Loucy (cell line): ENCODE measurements at regions not wholly inside any gene's neighbourhood (a gene's known extent, or its start where the extent isn't known, plus 50 kb on each side); places are given as distances from the start of the nearest gene placed in this dataset.

Experiments
- H2AFZ ChIP-seq: fragments of 200-600 bp; sonication (generic); 2 replicates; pipeline ENCODE4 v1.6.0; 2016; ENCODE audit warnings: antibody characterized with exemption, mild to moderate bottlenecking, low read length, moderate library complexity
- H3F3A ChIP-seq: fragments of 200-600 bp; 2 replicates; pipeline ENCODE4 v1.6.0; 2016; ENCODE audit warnings: antibody characterized with exemption, low read depth, mild to moderate bottlenecking
- H3K27me3 ChIP-seq: fragments of 200-600 bp; sonication (generic); 2 replicates; pipeline ENCODE4 v1.6.1; 2014; ENCODE audit warnings: low read length, mild to moderate bottlenecking; ENCODE audit not compliant: insufficient read depth, poor library complexity, severe bottlenecking
- H3K36me3 ChIP-seq: fragments of 200-600 bp; sonication (generic); 2 replicates; pipeline ENCODE4 v1.6.1; 2016; ENCODE audit warnings: low read length; ENCODE audit not compliant: insufficient read depth
- H3K4me1 ChIP-seq: fragments of 200-600 bp; sonication (generic); 2 replicates; pipeline ENCODE4 v1.5.1; 2014; ENCODE audit warnings: low read length, mild to moderate bottlenecking; ENCODE audit not compliant: insufficient read depth, poor library complexity, severe bottlenecking
- H3K4me2 ChIP-seq: fragments of 200-600 bp; sonication (generic); 2 replicates; pipeline ENCODE4 v1.6.0; 2014; ENCODE audit warnings: antibody characterized with exemption, low read length, low read depth, mild to moderate bottlenecking; ENCODE audit not compliant: poor library complexity, severe bottlenecking
- H3K4me3 ChIP-seq: fragments of 200-600 bp; sonication (generic); 2 replicates; pipeline ENCODE4 v1.5.1; 2014; ENCODE audit warnings: low read length, mild to moderate bottlenecking, mixed read lengths; ENCODE audit not compliant: poor library complexity, severe bottlenecking
- H3K79me2 ChIP-seq: fragments of 200-600 bp; sonication (generic); 2 replicates; pipeline ENCODE4 v1.6.1; 2014; ENCODE audit warnings: low read length; ENCODE audit not compliant: insufficient read depth
- H3K9ac ChIP-seq: fragments of 200-600 bp; sonication (generic); 2 replicates; pipeline ENCODE4 v1.6.0; 2014; ENCODE audit warnings: mild to moderate bottlenecking, low read depth, low read length, moderate library complexity; ENCODE audit not compliant: poor library complexity, severe bottlenecking
- H3K9me2 ChIP-seq: fragments of 200-600 bp; sonication (generic); replicated peaks from 2 replicates; pipeline ENCODE4 v1.6.1; 2016; ENCODE audit warnings: low read depth, low read length, mixed read lengths
- H3K9me3 ChIP-seq: fragments of 200-600 bp; sonication (generic); 2 replicates; pipeline ENCODE4 v1.6.1; 2014; ENCODE audit warnings: mild to moderate bottlenecking, antibody characterized with exemption, low read length, low read depth; ENCODE audit not compliant: insufficient read depth
- H4K20me1 ChIP-seq: fragments of 200-600 bp; sonication (generic); 2 replicates; pipeline ENCODE4 v1.6.0; 2014; ENCODE audit warnings: antibody characterized with exemption, low read length, mild to moderate bottlenecking; ENCODE audit not compliant: insufficient read depth, poor library complexity, severe bottlenecking
- EZH2phosphoT487 ChIP-seq: fragments of 200-600 bp; IDR thresholded peaks from 2 replicates; pipeline ENCODE4 v1.6.1; 2018; ENCODE audit warnings: antibody characterized with exemption, mild to moderate bottlenecking, moderate library complexity, borderline replicate concordance
- TF ChIP-seq, protein P1 (sequence below): fragments of 200-600 bp; sonication (generic); conservative IDR thresholded peaks from 2 replicates; pipeline ENCODE4 v1.5.1; 2014; ENCODE audit warnings: mild to moderate bottlenecking, antibody characterized with exemption, low read length

DNA sequence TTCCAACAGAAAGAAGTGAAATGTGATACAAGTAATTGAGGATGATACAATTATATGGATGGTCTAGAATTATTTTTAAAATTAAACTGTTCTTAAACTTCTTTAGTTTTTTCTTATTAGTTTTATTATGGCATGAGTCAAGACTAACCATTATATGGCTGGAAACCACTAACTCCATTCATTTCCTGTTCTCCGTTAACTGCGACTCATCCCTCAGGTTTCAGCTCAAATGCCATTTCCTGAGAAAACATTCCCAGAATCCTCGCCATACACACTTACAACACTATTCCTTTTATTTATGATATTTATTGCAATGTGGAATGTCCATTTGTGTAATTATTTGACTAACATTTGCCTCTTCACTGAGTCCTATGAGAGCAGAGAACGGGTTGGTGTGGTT lies 394.1 kb downstream of the SOX2 start:
- no peaks in the 10 kb centered on the region for H3K9me2 ChIP-seq
- H3K4me1 ChIP-seq, result no peaks in the 10 kb centered on the region
- H2AFZ ChIP-seq, result no peak overlapping the region
- H3K79me2 ChIP-seq, result no peaks in the 10 kb centered on the region
- H3K4me3 ChIP-seq, result no peak overlapping the region
- no peaks in the 10 kb centered on the region for H3K9me3 ChIP-seq
- H3K4me2 ChIP-seq, result no peak overlapping the region
- H3K9ac ChIP-seq, result no peak overlapping the region
- no peaks in the 10 kb centered on the region for H3F3A ChIP-seq
- TF ChIP-seq, protein P1, sequence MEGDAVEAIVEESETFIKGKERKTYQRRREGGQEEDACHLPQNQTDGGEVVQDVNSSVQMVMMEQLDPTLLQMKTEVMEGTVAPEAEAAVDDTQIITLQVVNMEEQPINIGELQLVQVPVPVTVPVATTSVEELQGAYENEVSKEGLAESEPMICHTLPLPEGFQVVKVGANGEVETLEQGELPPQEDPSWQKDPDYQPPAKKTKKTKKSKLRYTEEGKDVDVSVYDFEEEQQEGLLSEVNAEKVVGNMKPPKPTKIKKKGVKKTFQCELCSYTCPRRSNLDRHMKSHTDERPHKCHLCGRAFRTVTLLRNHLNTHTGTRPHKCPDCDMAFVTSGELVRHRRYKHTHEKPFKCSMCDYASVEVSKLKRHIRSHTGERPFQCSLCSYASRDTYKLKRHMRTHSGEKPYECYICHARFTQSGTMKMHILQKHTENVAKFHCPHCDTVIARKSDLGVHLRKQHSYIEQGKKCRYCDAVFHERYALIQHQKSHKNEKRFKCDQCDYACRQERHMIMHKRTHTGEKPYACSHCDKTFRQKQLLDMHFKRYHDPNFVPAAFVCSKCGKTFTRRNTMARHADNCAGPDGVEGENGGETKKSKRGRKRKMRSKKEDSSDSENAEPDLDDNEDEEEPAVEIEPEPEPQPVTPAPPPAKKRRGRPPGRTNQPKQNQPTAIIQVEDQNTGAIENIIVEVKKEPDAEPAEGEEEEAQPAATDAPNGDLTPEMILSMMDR, result no peak
- H3K36me3 ChIP-seq, result no peaks in the 10 kb centered on the region
- H4K20me1 ChIP-seq, result no peaks in the 10 kb centered on the region
- no peaks in the 10 kb centered on the region for H3K27me3 ChIP-seq

DNA sequence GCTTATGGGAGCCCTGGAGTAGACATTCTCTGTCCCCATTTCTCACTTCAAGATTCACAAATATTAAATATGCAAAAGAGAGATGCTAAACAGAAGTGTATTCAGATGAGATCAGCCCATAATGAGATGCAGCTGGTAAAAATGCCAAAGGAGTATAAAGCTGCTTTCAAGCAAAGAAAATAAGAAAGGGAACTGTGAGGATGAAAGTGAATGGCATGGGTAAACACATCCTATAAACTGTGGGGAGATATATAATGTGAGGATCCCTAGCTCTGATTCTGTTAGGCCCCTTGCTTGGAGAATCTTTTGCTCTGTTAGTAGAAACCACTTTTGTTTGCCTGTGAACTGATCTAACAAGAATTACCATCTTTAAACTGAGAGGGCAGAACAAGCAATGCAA lies 396.6 kb downstream of the SOX2 start:
- no peaks in the 10 kb centered on the region for H3F3A ChIP-seq
- H3K9me3 ChIP-seq, result no peaks in the 10 kb centered on the region
- no peaks in the 10 kb centered on the region for H3K9me2 ChIP-seq
- no peaks in the 10 kb centered on the region for H3K36me3 ChIP-seq
- H3K4me1 ChIP-seq, result no peaks in the 10 kb centered on the region
- no peak overlapping the region for H2AFZ ChIP-seq
- H3K4me2 ChIP-seq, result no peak overlapping the region
- H3K4me3 ChIP-seq, result no peak overlapping the region
- H3K27me3 ChIP-seq, result no peaks in the 10 kb centered on the region
- H4K20me1 ChIP-seq, result no peaks in the 10 kb centered on the region
- H3K79me2 ChIP-seq, result no peaks in the 10 kb centered on the region
- TF ChIP-seq EZH2phosphoT487, result no peak
- TF ChIP-seq, protein P1, result no peak
- no peak overlapping the region for H3K9ac ChIP-seq

DNA sequence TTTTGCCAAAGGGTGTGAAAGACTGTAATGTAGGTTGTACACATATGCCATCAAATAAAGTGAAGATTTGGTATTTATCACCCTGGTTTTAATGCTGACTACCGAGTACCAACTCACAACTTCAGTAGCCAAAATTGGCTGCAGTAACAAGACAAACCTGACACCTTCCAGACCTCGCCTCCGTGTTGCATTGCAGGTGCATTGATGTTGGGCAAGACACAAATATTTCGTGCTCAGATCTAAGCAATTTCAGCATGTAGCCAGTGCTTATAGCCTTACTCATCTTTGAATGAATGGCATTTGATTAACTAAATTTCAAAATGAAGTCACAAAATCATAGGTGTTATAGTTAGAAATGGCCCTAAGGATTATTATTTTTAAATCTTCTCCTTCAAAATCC lies 400.2 kb downstream of the SOX2 start:
- no peaks in the 10 kb centered on the region for H4K20me1 ChIP-seq
- no peaks in the 10 kb centered on the region for H3K9me2 ChIP-seq
- no peaks in the 10 kb centered on the region for H3K4me1 ChIP-seq
- H3K9ac ChIP-seq, result no peak overlapping the region
- TF ChIP-seq EZH2phosphoT487, result no peak
- TF ChIP-seq, protein P1, result no peak
- H3F3A ChIP-seq, result no peaks in the 10 kb centered on the region
- H3K36me3 ChIP-seq, result no peaks in the 10 kb centered on the region
- no peaks in the 10 kb centered on the region for H3K27me3 ChIP-seq
- H3K9me3 ChIP-seq, result no peaks in the 10 kb centered on the region
- no peak overlapping the region for H3K4me2 ChIP-seq
- H2AFZ ChIP-seq, result no peak overlapping the region
- no peaks in the 10 kb centered on the region for H3K79me2 ChIP-seq
- no peak overlapping the region for H3K4me3 ChIP-seq
